ENCODE measurements at regions not wholly inside any gene's neighbourhood (a gene's known extent, or its start where the extent isn't known, plus 50 kb on each side); places are given as distances from the start of the nearest gene placed in this dataset.

DNA sequence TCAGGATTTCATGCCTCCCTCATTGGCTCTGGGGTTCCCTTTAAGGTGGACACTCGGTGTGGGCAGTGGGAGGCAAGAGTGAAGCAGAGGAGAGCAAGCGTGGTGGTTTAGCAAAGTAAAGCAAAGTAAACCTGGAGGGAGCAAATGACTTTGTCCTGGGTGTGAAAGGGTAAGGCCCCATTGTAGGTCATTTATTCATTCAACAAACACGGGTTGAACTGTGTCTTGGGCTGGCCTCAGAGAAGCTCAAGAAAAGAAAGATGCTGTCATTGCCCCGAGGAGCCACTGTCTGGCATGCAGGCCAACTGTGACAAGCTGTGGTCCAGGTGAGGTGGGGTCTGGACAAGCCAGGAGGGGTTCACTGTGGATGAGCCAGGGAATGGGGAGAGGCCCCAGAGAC, 68.9 kb upstream of the DLK1 start:
- Histone ChIP-seq H3K36me3 (ENCODE audit: control insufficient read depth, insufficient read depth, low read length) (no peaks in the 10 kb centered on the region), H3K9me3 (ENCODE audit: control insufficient read depth, insufficient read depth, low read depth, low read length) (no peaks in the 10 kb centered on the region), H3K27me3 (ENCODE audit: control insufficient read depth, insufficient read depth, low read length) (peaks cover 5% of the 10 kb centered on the region), H3K9ac (ENCODE audit: insufficient read depth, low read length) (no peak overlapping the region), H3K79me2 (ENCODE audit: control insufficient read depth, insufficient read depth, low read length) (no peaks in the 10 kb centered on the region), H4K20me1 (ENCODE audit: control insufficient read depth, extremely low read depth, insufficient read depth, low read length) (no peaks in the 10 kb centered on the region), H3K4me2 (ENCODE audit: extremely low read depth, insufficient read depth, low read length) (no peak overlapping the region), H2AFZ (ENCODE audit: low read length) (no peak overlapping the region), H3K4me1 (ENCODE audit: control insufficient read depth, extremely low read depth, insufficient read depth, low read length) (no peaks in the 10 kb centered on the region), H3K27ac (ENCODE audit: insufficient read depth, low read length) (no peak overlapping the region), H3K4me3 (replicated peaks in 1 of 4; ENCODE audit: control extremely low read depth in 1 of 4, insufficient read depth in 1 of 4, low read depth in 3 of 4, low read length in 4 of 4) (no peak overlapping the region)
- TF ChIP-seq, protein P1, sequence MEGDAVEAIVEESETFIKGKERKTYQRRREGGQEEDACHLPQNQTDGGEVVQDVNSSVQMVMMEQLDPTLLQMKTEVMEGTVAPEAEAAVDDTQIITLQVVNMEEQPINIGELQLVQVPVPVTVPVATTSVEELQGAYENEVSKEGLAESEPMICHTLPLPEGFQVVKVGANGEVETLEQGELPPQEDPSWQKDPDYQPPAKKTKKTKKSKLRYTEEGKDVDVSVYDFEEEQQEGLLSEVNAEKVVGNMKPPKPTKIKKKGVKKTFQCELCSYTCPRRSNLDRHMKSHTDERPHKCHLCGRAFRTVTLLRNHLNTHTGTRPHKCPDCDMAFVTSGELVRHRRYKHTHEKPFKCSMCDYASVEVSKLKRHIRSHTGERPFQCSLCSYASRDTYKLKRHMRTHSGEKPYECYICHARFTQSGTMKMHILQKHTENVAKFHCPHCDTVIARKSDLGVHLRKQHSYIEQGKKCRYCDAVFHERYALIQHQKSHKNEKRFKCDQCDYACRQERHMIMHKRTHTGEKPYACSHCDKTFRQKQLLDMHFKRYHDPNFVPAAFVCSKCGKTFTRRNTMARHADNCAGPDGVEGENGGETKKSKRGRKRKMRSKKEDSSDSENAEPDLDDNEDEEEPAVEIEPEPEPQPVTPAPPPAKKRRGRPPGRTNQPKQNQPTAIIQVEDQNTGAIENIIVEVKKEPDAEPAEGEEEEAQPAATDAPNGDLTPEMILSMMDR (conservative IDR thresholded peaks at IDR 0.05 in 1 of 2, IDR thresholded peaks at IDR 0.05 in 1 of 2; ENCODE audit: low read depth in 1 of 2, low read length in 2 of 2): no peak
- no peak for TF ChIP-seq EZH2 (IDR thresholded peaks at IDR 0.05; ENCODE audit: low read length, missing control alignments)
- DNase-seq (ENCODE audit: low read depth in 2 of 2): no peak

DNA sequence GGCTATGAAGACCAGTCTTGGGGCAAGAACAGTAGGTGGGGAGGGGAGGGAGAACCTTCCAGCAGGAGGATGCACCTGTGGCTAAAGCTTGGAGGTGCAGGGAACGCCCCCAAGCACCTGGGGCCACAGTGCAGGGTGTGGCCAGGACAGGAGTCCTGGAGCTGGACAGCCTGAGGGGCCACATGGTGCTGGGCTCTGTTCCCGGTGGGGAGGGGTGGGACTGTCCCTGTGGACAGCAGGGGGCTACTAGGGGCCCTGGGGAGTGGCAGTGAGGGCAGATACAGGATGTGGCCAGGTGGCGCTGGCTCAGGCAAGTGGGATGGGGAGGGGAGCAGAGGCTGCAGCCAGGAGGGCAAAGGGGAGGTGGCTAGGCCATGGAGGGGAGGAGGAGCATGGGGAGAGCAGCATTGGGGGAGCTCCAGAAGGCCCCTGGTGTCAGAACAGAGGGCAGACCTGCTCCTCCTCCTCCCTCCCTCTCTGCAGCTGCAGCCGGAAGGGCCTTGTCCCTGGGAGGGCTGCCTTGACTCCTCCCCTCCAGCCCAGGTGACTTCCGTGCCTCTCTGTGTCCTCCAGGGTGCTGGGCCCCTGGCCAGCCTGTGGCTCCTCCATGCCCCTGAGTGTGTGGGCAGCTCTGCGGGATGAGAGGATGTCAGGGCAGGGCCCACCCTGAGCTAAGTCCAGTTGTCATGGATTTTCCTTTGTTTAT, 68.4 kb upstream of the DLK1 start:
- Histone ChIP-seq H3K4me1 (ENCODE audit: control insufficient read depth, extremely low read depth, insufficient read depth, low read length) (no peaks in the 10 kb centered on the region), H3K79me2 (ENCODE audit: control insufficient read depth, insufficient read depth, low read length) (no peaks in the 10 kb centered on the region), H3K9ac (ENCODE audit: insufficient read depth, low read length) (no peak overlapping the region), H3K4me2 (ENCODE audit: extremely low read depth, insufficient read depth, low read length) (no peak overlapping the region), H2AFZ (ENCODE audit: low read length) (no peak overlapping the region), H4K20me1 (ENCODE audit: control insufficient read depth, extremely low read depth, insufficient read depth, low read length) (no peaks in the 10 kb centered on the region), H3K4me3 (replicated peaks in 1 of 4; ENCODE audit: control extremely low read depth in 1 of 4, insufficient read depth in 1 of 4, low read depth in 3 of 4, low read length in 4 of 4) (no peak overlapping the region), H3K9me3 (ENCODE audit: control insufficient read depth, insufficient read depth, low read depth, low read length) (no peaks in the 10 kb centered on the region), H3K27me3 (ENCODE audit: control insufficient read depth, insufficient read depth, low read length) (peaks cover 5% of the 10 kb centered on the region), H3K27ac (ENCODE audit: insufficient read depth, low read length) (no peak overlapping the region), H3K36me3 (ENCODE audit: control insufficient read depth, insufficient read depth, low read length) (no peaks in the 10 kb centered on the region)
- TF ChIP-seq, protein P1 (conservative IDR thresholded peaks at IDR 0.05 in 1 of 2, IDR thresholded peaks at IDR 0.05 in 1 of 2; ENCODE audit: low read depth in 1 of 2, low read length in 2 of 2): no peak
- no peak for TF ChIP-seq EZH2 (IDR thresholded peaks at IDR 0.05; ENCODE audit: low read length, missing control alignments)
- no peak for DNase-seq (ENCODE audit: low read depth in 2 of 2)

DNA sequence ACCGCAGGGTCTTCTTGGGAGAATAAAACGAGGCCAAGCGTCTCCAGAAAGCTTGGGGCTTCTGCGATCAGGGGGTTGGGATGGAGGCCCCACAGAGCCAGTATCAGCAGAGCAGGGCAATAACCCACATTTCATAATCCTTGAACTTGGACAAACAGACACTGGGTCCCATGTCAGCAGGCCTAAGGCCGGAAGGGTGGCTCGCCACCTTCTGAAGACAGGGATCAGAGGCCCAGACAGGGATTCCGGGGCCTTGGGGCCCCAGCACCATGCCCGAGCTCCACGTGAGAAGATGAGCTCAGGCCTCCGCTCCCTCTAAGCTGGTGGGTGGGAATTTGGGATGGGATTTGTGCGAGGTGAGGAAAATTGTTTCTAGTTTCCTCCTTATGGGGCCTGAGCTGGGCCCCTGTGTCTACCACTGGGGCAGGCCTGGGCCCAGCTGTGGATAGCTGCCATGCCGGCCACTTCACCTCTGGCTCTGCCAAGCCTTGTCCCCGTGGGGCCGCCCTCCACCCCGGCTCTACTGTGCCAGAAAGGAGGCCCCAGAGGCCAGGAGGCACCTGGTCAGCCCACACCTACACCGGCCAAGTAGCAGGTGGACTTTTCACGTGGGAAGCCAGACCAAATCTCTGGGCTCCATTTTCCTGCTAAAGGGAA, 67.2 kb upstream of the DLK1 start:
- no peak for DNase-seq (ENCODE audit: low read depth in 2 of 2)
- no peak overlapping the region for H2AFZ ChIP-seq (ENCODE audit: low read length)

More for the DNA sequence above, 67.2 kb upstream of the DLK1 start:
- H3K4me1 ChIP-seq (ENCODE audit: control insufficient read depth, extremely low read depth, insufficient read depth, low read length): no peaks in the 10 kb centered on the region
- no peaks in the 10 kb centered on the region for H3K36me3 ChIP-seq (ENCODE audit: control insufficient read depth, insufficient read depth, low read length)
- H3K4me2 ChIP-seq (ENCODE audit: extremely low read depth, insufficient read depth, low read length): no peak overlapping the region
- no peak overlapping the region for H3K4me3 ChIP-seq (replicated peaks in 1 of 4; ENCODE audit: control extremely low read depth in 1 of 4, insufficient read depth in 1 of 4, low read depth in 3 of 4, low read length in 4 of 4)
- no peaks in the 10 kb centered on the region for H3K9me3 ChIP-seq (ENCODE audit: control insufficient read depth, insufficient read depth, low read depth, low read length)
- peaks cover 5% of the 10 kb centered on the region for H3K27me3 ChIP-seq (ENCODE audit: control insufficient read depth, insufficient read depth, low read length)
- no peaks in the 10 kb centered on the region for H3K79me2 ChIP-seq (ENCODE audit: control insufficient read depth, insufficient read depth, low read length)
- no peaks in the 10 kb centered on the region for H4K20me1 ChIP-seq (ENCODE audit: control insufficient read depth, extremely low read depth, insufficient read depth, low read length)
- TF ChIP-seq, protein P1 (conservative IDR thresholded peaks at IDR 0.05 in 1 of 2, IDR thresholded peaks at IDR 0.05 in 1 of 2; ENCODE audit: low read depth in 1 of 2, low read length in 2 of 2): no peak
- TF ChIP-seq EZH2 (IDR thresholded peaks at IDR 0.05; ENCODE audit: low read length, missing control alignments): no peak
- no peak overlapping the region for H3K9ac ChIP-seq (ENCODE audit: insufficient read depth, low read length)
- H3K27ac ChIP-seq (ENCODE audit: insufficient read depth, low read length): no peak overlapping the region
